GM10266 (cell line): ENCODE measurements at regions not wholly inside any gene's neighbourhood (a gene's known extent, or its start where the extent isn't known, plus 50 kb on each side); places are given as distances from the start of the nearest gene placed in this dataset.

Experiments used
- DNase-seq: peaks from one replicate; pipeline ENCODE4 v3.0.0; 2012; ENCODE audit errors: extremely low spot score
- TF ChIP-seq, protein P1 (sequence below): IDR thresholded peaks from 2 replicates; pipeline ENCODE4 v1.5.1; 2012; ENCODE audit warnings: mild to moderate bottlenecking, low read depth; ENCODE audit not compliant: control insufficient read depth, insufficient read depth; ENCODE audit errors: missing control alignments

DNA sequence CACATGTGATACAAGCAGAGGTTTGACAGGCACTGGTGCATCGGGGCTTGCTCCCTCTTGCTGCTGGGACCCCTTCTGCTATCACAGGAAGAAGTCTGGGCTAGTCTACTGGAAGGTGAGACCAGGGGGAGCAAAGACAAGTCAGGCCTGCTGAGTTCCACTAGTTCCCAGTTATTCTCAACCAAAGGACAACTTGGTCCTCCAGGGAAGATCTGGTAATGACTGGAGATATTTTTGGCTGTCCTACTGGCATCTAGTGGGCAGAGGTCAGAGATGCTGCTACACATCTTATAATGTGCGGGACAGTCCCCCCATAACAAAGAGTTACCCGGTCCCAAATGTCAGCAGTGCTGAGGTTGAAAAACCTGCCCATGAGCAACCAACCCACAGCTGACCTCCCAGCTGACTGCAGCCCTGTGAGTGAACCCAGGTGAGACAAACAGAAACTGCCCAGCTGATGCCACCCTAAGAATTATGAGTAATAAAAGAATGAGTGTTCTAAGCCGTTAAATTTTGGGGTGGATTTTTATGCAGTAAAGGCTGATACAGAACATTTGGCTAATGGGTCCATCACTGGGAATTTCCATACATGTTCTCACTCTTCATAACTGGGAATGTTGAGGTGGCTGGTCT is 71.6 kb downstream of the NENF start:
- no peak for DNase-seq
- TF ChIP-seq, protein P1, sequence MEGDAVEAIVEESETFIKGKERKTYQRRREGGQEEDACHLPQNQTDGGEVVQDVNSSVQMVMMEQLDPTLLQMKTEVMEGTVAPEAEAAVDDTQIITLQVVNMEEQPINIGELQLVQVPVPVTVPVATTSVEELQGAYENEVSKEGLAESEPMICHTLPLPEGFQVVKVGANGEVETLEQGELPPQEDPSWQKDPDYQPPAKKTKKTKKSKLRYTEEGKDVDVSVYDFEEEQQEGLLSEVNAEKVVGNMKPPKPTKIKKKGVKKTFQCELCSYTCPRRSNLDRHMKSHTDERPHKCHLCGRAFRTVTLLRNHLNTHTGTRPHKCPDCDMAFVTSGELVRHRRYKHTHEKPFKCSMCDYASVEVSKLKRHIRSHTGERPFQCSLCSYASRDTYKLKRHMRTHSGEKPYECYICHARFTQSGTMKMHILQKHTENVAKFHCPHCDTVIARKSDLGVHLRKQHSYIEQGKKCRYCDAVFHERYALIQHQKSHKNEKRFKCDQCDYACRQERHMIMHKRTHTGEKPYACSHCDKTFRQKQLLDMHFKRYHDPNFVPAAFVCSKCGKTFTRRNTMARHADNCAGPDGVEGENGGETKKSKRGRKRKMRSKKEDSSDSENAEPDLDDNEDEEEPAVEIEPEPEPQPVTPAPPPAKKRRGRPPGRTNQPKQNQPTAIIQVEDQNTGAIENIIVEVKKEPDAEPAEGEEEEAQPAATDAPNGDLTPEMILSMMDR: no peak

DNA sequence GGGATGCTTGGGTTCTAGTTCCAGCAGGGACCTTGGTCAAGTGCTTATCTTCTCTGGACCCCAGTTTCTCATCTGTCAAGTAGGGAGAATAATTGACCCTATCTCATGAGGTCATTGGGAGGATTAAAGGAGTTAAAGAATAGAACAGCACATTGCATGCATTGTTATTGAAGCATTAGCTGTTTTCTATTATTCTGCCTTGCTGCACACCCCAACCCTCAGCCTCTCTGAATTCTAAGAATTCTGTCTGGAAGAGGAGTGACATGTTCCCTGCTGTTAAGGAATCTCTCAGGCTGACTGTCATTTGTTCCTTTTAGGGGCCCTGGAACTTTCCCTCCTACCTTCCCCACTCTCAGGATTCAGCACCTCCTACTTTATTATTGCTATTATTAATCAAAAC is 73.9 kb downstream of the NENF start:
- no peak for DNase-seq
- TF ChIP-seq, protein P1: no peak

DNA sequence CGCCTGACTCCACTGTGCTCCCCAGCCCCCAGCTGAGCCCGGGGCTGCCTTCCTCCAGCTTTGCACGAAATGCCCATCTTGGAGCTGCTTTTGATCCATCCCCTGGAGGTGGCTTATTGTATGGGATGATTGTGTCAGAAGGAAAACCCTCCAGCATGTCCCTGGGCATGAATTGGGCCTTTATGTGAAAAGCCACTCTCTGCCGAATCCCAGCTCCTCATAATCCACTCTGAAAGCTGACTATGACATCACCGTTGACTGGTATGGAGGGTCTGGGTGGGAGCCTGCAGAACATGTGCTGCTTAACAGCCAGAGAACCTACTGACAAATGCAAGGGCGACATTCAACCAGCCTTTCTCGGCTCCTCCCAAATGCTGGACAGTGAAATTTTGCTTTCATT is 74.6 kb downstream of the NENF start:
- TF ChIP-seq, protein P1: no peak

DNA sequence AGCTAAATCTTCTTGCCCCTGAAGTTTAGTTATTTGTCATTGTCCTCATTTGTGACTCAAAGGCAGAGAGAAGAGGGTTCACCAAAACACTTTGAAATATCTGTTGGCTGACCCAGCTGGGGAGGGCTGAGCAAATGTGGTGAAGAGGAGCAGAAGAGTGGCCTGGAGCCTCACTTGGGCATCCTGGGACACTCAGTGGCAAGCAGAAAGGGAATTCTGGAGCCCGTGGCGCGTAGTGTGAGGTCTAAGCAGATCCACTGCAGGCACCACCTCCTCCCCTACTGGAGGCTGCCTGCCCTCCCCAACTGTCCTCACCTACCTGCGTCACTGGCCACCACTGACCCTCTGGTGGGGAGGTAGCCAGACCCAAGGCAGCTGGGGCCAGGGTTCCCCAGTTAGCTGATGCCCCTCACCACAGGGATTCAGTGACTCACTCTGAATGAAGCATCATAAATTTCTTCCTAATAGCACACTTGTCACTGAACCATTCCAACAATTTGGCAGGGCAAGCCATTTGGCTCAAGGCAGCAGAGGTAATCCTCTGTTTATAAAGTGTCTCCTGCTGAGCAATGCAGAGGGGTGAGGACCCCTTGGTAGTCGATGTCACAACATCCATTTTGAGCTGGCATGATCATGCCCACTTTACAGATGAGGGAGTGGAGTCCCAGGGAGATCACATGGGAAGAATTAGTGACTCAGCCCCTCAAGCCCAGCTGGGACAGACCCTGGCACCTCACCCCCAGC is 80.3 kb downstream of the NENF start:
- TF ChIP-seq, protein P1: no peak

More for the DNA sequence above, 74.6 kb downstream of the NENF start:
- no peak for DNase-seq

DNA sequence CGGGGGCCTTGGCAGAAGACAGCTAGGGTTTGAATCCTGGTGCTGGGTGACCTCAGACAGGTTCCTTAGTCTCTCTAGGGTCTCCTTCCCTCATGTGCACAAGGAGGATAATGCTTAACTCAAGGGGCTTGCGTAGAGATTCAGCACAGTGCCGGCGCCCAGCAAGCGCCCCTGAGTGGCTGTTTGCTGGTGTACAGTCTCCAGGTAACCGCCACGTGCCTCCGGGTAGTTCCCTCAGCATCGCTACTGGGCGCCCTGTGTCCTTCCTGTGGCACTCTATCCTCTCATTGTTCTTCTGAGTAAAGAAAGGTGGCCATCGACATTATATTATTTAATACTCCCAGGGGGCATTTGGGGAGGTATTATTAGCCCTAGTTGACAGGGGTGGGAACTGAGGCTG is 80.9 kb downstream of the NENF start:
- DNase-seq: no peak
- TF ChIP-seq, protein P1: no peak

More for the DNA sequence above, 80.3 kb downstream of the NENF start:
- DNase-seq: no peak

DNA sequence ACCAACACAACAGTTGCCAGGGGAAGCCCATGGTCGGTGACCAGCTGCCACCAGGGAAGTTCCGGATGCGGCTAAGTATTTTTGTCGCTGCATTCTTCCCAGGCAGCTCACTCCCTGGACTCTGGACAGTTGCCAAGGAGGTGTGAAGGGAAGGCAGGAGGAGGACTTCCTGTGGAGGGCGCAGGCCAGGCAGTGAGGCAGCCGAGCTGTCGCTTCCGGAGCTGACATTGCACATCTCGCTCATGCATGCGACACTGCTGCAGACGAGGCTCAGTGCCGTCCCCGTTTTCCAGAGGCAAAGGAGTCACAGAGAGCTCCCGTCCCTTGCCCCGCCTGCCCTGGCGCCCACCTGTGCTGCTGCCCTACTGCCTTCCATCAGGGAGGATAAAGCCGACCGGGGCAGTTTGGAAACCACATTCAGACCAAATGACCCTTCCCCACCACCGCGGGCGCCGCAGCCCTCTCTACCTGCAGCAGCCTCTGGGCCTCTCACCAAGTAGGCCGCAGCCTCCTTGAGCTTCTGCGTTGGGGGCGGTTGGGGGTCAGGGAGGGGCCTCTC is 81.4 kb downstream of the NENF start:
- TF ChIP-seq, protein P1: peak; percentile 18
- peak; percentile 17 for DNase-seq

DNA sequence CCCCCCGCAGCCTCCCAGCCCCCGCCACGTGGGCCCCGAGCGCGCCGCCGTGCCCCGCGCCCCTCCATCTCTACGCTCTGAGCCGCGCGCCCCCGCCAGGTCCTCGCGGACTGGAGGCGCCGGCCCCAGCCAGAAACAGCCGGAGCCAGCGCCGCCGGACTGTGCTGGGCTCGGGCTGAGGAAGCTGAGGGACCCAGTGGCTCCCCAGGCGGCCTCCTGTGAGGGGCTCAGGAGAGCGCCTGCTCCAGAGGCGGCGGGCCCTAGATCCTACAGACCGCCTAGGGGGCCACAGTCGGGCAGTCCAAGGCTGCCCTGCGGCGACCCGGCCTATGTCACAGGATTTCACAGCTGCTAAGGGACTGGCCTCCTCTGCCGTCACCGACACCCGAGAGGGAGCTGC is 82.1 kb downstream of the NENF start:
- DNase-seq: peak; percentile 45

More for the DNA sequence above, 82.1 kb downstream of the NENF start:
- TF ChIP-seq, protein P1: no peak
